ENCODE measurements at regions not wholly inside any gene's neighbourhood (a gene's known extent, or its start where the extent isn't known, plus 50 kb on each side); places are given as distances from the start of the nearest gene placed in this dataset.

DNA sequence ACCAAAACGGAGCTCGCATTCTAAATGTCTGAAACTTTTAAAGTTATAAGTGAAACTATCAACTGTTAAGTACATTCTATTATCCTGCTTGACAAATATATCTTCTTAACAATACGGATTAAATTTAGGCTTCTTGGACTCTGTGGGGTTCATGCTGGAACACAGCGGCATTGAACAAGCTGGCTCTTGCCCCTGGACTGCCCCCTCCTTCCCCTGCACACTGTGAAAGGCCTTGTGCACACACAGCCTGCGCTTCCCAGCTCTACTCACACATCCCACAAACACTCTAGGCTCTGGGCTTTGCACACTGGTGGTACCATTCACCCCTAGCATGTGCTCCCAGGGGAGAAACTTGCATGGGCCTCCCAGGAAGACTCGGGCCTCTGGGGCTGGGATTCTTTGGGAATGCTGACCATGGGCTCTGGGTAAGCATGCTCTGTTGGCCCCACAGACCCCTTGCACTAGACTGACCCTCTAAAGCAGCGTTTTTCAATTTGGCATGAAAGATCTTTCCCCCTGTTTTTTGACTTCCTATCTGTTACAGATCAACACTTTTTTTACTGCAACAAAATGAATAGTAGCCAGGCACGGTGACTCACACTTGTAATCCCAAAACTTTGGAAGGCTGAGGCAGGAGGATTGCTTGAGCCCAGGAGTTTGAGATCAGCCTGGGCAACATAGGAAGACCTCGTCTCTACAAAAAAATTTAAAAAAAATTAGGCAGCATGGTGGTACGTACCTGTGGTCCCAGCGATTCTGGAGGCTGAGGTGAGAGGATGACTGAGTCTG, 96.2 kb upstream of the CPM start:
- DNase-seq (ENCODE audit: low spot score in 2 of 2, unreplicated experiment in 2 of 2) = no peak
- no peaks in the 10 kb centered on the region for H3K36me3 Mint-ChIP-seq

DNA sequence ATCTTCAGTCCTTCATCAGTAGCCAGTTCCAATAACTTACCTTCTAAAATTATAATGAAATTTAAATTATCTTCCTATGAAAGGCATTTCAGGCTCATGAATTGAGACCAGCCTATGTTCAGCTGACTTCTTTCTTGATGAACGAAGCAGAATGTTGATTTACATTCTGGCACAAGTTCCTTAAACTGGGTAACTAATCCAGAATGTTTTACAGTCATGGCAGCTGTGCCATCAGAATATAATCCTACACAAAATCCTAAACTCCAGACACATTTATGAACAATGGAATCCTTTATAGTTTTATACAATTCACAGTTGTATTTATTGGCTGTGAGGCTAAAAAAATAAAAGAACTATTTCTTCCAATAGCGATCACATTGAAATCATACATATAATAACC, 97.3 kb upstream of the CPM start:
- DNase-seq (ENCODE audit: low spot score in 2 of 2, unreplicated experiment in 2 of 2) = no peak
- TF ChIP-seq, protein P1, sequence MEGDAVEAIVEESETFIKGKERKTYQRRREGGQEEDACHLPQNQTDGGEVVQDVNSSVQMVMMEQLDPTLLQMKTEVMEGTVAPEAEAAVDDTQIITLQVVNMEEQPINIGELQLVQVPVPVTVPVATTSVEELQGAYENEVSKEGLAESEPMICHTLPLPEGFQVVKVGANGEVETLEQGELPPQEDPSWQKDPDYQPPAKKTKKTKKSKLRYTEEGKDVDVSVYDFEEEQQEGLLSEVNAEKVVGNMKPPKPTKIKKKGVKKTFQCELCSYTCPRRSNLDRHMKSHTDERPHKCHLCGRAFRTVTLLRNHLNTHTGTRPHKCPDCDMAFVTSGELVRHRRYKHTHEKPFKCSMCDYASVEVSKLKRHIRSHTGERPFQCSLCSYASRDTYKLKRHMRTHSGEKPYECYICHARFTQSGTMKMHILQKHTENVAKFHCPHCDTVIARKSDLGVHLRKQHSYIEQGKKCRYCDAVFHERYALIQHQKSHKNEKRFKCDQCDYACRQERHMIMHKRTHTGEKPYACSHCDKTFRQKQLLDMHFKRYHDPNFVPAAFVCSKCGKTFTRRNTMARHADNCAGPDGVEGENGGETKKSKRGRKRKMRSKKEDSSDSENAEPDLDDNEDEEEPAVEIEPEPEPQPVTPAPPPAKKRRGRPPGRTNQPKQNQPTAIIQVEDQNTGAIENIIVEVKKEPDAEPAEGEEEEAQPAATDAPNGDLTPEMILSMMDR (IDR thresholded peaks at IDR 0.05; ENCODE audit: unreplicated experiment) = no peak
- Mint-ChIP-seq H3K4me3 (no peak overlapping the region), H3K4me1 (peaks cover under 1% of the 10 kb centered on the region), H3K36me3 (no peaks in the 10 kb centered on the region), H3K27me3 (ENCODE audit: low read depth) (no peaks in the 10 kb centered on the region), H3K9me3 (no peaks in the 10 kb centered on the region), H3K27ac (no peak overlapping the region)

More for the DNA sequence above, 96.2 kb upstream of the CPM start:
- Mint-ChIP-seq H3K4me3 (no peak overlapping the region), H3K27ac (no peak overlapping the region), H3K4me1 (peaks cover 7% of the 10 kb centered on the region), H3K27me3 (ENCODE audit: low read depth) (no peaks in the 10 kb centered on the region), H3K9me3 (no peaks in the 10 kb centered on the region)
- TF ChIP-seq, protein P1 (IDR thresholded peaks at IDR 0.05; ENCODE audit: unreplicated experiment) = no peak

- no peak for DNase-seq (ENCODE audit: low spot score in 2 of 2, unreplicated experiment in 2 of 2)
- no peaks in the 10 kb centered on the region for H3K9me3 Mint-ChIP-seq
- TF ChIP-seq, protein P1 (IDR thresholded peaks at IDR 0.05; ENCODE audit: unreplicated experiment) = no peak
- H3K27ac Mint-ChIP-seq = no peak overlapping the region
- no peaks in the 10 kb centered on the region for H3K4me1 Mint-ChIP-seq
- H3K4me3 Mint-ChIP-seq = no peak overlapping the region
- no peaks in the 10 kb centered on the region for H3K36me3 Mint-ChIP-seq
- no peaks in the 10 kb centered on the region for H3K27me3 Mint-ChIP-seq (ENCODE audit: low read depth)
Measured at GRCh38 chr12:69036533-69036932, 103.6 kb upstream of the CPM start.

DNA sequence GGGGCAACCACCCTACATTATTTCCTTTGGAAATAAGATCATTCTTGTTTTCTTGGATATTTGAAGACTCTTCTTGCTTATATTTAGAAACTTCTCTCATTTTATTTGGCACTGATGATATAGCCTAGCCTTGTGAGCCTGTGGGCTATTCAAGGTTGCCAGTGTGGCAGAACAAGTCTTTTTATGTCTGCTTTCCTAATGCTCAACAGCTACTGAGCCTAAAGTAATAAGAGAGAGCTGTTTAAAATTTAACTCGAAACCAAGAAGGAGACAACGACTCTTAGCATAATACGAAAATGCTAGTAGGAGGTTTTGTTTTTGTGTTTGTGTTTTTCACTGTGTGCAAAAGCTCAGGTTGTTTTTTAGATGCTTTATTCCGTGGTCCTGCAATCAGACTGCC, 104.0 kb upstream of the CPM start:
- Mint-ChIP-seq H3K9me3 (no peaks in the 10 kb centered on the region), H3K4me1 (no peaks in the 10 kb centered on the region), H3K27ac (no peak overlapping the region), H3K4me3 (no peak overlapping the region), H3K36me3 (no peaks in the 10 kb centered on the region), H3K27me3 (ENCODE audit: low read depth) (no peaks in the 10 kb centered on the region)
- TF ChIP-seq, protein P1 (IDR thresholded peaks at IDR 0.05; ENCODE audit: unreplicated experiment) = no peak
- DNase-seq (ENCODE audit: low spot score in 2 of 2, unreplicated experiment in 2 of 2) = no peak

DNA sequence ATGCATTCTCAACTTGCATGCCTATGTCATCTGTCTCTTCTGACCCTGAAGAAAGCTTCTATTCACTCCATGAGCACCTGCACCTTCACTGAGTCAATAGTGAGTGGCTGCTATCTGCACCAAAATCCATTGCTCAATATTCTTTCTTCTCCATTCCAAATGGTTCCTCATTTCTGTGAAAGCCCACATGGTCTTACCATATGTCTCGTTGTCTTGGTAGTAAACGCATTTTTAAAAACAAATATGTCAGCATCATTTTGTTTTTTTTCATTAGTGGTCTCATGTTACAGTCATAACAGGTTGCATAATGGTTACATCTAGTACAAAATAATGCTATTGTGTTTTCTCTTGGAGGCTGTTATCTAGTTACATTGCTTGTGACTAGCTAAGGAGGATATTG, 106.9 kb upstream of the CPM start:
- H3K27ac Mint-ChIP-seq = no peak overlapping the region
- no peak for DNase-seq (ENCODE audit: low spot score in 2 of 2, unreplicated experiment in 2 of 2)
- H3K4me3 Mint-ChIP-seq = no peak overlapping the region
- H3K36me3 Mint-ChIP-seq = no peaks in the 10 kb centered on the region
- H3K4me1 Mint-ChIP-seq = no peaks in the 10 kb centered on the region
- TF ChIP-seq, protein P1 (IDR thresholded peaks at IDR 0.05; ENCODE audit: unreplicated experiment) = no peak
- H3K9me3 Mint-ChIP-seq = no peaks in the 10 kb centered on the region
- H3K27me3 Mint-ChIP-seq (ENCODE audit: low read depth) = no peaks in the 10 kb centered on the region

All from mesothelial cell of epicardium (in vitro differentiated cells).